Tibial nerve (tissue), 4 donors: ENCODE measurements at regions not wholly inside any gene's neighbourhood (a gene's known extent, or its start where the extent isn't known, plus 50 kb on each side); places are given as distances from the start of the nearest gene placed in this dataset.

Experiments
- CTCF ChIP-seq, 5 experiments: fragments of 200-600 bp in 3 of 5; fragments of 450-650 bp in 2 of 5; sonication (generic) in 3 of 5; IDR thresholded peaks; one replicate each; pipeline ENCODE4 v1.5.1; 2016 to 2019; ENCODE audit warnings: antibody characterized with exemption in 5 of 5, mild to moderate bottlenecking in 3 of 5, moderate library complexity in 2 of 5
- EP300 ChIP-seq, 2 donors: sonication (generic); formaldehyde crosslinking; IDR thresholded peaks; one replicate each; pipeline ENCODE4 v1.6.1; 2017; ENCODE audit warnings: antibody characterized with exemption in 2 of 2, mild to moderate bottlenecking in 1 of 2
- POLR2A ChIP-seq, 2 donors: fragments of 450-650 bp; IDR thresholded peaks; one replicate each; pipeline ENCODE4 v1.6.1; 2017; ENCODE audit warnings: antibody characterized with exemption in 2 of 2, mild to moderate bottlenecking in 2 of 2, moderate library complexity in 2 of 2

GRCh38 chr3:166447513-166447912 is 610.3 kb upstream of the BCHE start:
- TF ChIP-seq CTCF (IDR thresholded peaks at IDR 0.05): no peak
- no peak for TF ChIP-seq POLR2A (IDR thresholded peaks at IDR 0.05)
- TF ChIP-seq EP300 (IDR thresholded peaks at IDR 0.05): no peak
